K562 (cell line): ENCODE measurements at regions not wholly inside any gene's neighbourhood (a gene's known extent, or its start where the extent isn't known, plus 50 kb on each side); places are given as distances from the start of the nearest gene placed in this dataset.

ENCODE experiments used
- ATAC-seq: fragments of 200-7000 bp; cut with Tn5 transposase; 3 replicates; pipeline ENCODE4 v1.9.1; 2020; ENCODE audit warnings: moderate library complexity
- BruUV-seq: library from RNA; stranded (reverse); fragments of 400-500 nt; replicated peaks from 2 replicates; lab custom pipeline; 2021; lab: Mats Ljungman, UMichigan
- CTCF ChIA-PET: fragments of 300-600 bp; formaldehyde crosslinking; extraction: SDS; loops from one replicate; lab custom pipeline; 2021; ENCODE audit warnings: low intra/inter-chr PET ratio; lab: Yijun Ruan, JAX
- POLR2A ChIA-PET: fragments of 300-600, 350-650 bp; sonication (Branson Sonifier 250); formaldehyde crosslinking; extraction: SDS; loops from one replicate; lab custom pipeline; 2021; ENCODE audit warnings: antibody characterized with exemption, inconsistent platforms; lab: Yijun Ruan, JAX
- DNase-seq, 4 experiments: peaks; one replicate each; pipeline versions ENCODE4 v3.0.0 to v3.0.0-alpha.2; 2011 to 2018; ENCODE audit warnings: low spot score in 3 of 4, mixed read lengths in 3 of 4; ENCODE audit errors: extremely low read depth in 1 of 4
- FAIRE-seq: peaks from 2 replicates; lab custom pipeline; 2011; peaks lifted over from hg19 to GRCh38; lab: Jason Lieb, UNC
- H2AFZ ChIP-seq: 2 replicates; pipeline ENCODE4 v1.6.0; 2011; ENCODE audit warnings: low read depth, low read length, control low read depth, inconsistent platforms
- H3K27ac ChIP-seq: fragments of 200-600 bp; 3 replicates; pipeline ENCODE4 v1.8.0; 2011; ENCODE audit warnings: low read depth, mild to moderate bottlenecking, control low read depth, inconsistent platforms, low read length, moderate library complexity, mixed read lengths; ENCODE audit errors: extremely low read depth
- H3K27me3 ChIP-seq, 2 experiments: fragments of 300-600 bp in 1 of 2; 2 replicates in 1 of 2; 3 replicates in 1 of 2; pipeline versions ENCODE4 v1.6.0 to v1.8.0; 2011; ENCODE audit warnings: inconsistent platforms in 2 of 2, low read length in 2 of 2, mild to moderate bottlenecking in 1 of 2, mixed read lengths in 1 of 2, moderate library complexity in 1 of 2; ENCODE audit not compliant: control insufficient read depth in 2 of 2, insufficient read depth in 2 of 2
- H3K36me3 ChIP-seq: fragments of 300-600 bp; 3 replicates; pipeline ENCODE4 v1.8.0; 2011; ENCODE audit warnings: mild to moderate bottlenecking, low read length, inconsistent platforms; ENCODE audit not compliant: control insufficient read depth, insufficient read depth
- H3K4me1 ChIP-seq, 2 experiments: fragments of 200-600 bp in 1 of 2; replicated peaks in 1 of 2; 2 replicates in 1 of 2; 3 replicates in 1 of 2; pipeline versions ENCODE4 v1.5.1 to v1.8.0; 2011; ENCODE audit warnings: inconsistent platforms in 2 of 2, low read length in 2 of 2, mild to moderate bottlenecking in 1 of 2, mixed read lengths in 1 of 2, moderate library complexity in 1 of 2; ENCODE audit not compliant: control insufficient read depth in 2 of 2, insufficient read depth in 2 of 2
- H3K4me2 ChIP-seq: 2 replicates; pipeline ENCODE4 v1.6.1; 2011; ENCODE audit warnings: low read length, control low read depth, inconsistent platforms, mixed read lengths; ENCODE audit not compliant: insufficient read depth
- H3K4me3 ChIP-seq: fragments of 200-600 bp; sonication (generic), shearing (Covaris generic); 2 replicates; pipeline ENCODE4 v1.5.1; 2016; ENCODE audit warnings: control low read depth, inconsistent platforms
- H3K79me2 ChIP-seq: fragments of 200-600 bp; 3 replicates; pipeline ENCODE4 v1.8.0; 2011; ENCODE audit warnings: low read length, inconsistent platforms; ENCODE audit not compliant: control insufficient read depth, insufficient read depth
- H3K9ac ChIP-seq, 2 experiments: 2 replicates each; pipeline versions ENCODE4 v1.6.0 to v1.6.1; 2011; ENCODE audit warnings: low read depth in 2 of 2, low read length in 2 of 2, control low read depth in 1 of 2, inconsistent platforms in 1 of 2, mild to moderate bottlenecking in 1 of 2, mixed read lengths in 1 of 2; ENCODE audit not compliant: insufficient read depth in 1 of 2
- H3K9me1 ChIP-seq: one replicate; pipeline ENCODE4 v1.6.0; 2011; ENCODE audit warnings: inconsistent platforms, mild to moderate bottlenecking, low read length, moderate library complexity; ENCODE audit not compliant: control insufficient read depth, insufficient read depth
- H3K9me3 ChIP-seq: replicated peaks from 2 replicates; pipeline ENCODE4 v1.5.1; 2011; ENCODE audit warnings: low read depth, low read length, inconsistent platforms; ENCODE audit not compliant: control insufficient read depth, insufficient read depth
- H4K20me1 ChIP-seq: replicated peaks from 2 replicates; pipeline ENCODE4 v1.6.1; 2011; ENCODE audit warnings: low read length, inconsistent platforms, mixed read lengths; ENCODE audit not compliant: control insufficient read depth, insufficient read depth
- BRF2 ChIP-seq: IDR thresholded peaks from 3 replicates; pipeline ENCODE4 v1.6.1; 2011; ENCODE audit warnings: borderline replicate concordance, mild to moderate bottlenecking; ENCODE audit not compliant: insufficient read length, insufficient read depth
- CHD2 ChIP-seq: IDR thresholded peaks from 2 replicates; pipeline ENCODE4 v1.6.1; 2011; ENCODE audit warnings: low read depth, low read length
- MXD1 ChIP-seq: fragments of 250-450 bp; sonication (Bioruptor Pico); IDR thresholded peaks from 2 replicates; pipeline ENCODE4 v1.8.0; 2021; ENCODE audit warnings: borderline replicate concordance, mild to moderate bottlenecking, moderate library complexity; ENCODE audit not compliant: poor library complexity, severe bottlenecking
- NFIC ChIP-seq: fragments of 450-650 bp; IDR thresholded peaks from 2 replicates; pipeline ENCODE4 v1.6.1; 2017; ENCODE audit warnings: mild to moderate bottlenecking, inconsistent platforms
- NFIX ChIP-seq: fragments of 250-450 bp; sonication (Bioruptor Pico); IDR thresholded peaks from 2 replicates; pipeline ENCODE4 v1.4.0; 2020; ENCODE audit warnings: low read depth, mild to moderate bottlenecking, moderate library complexity
- PREB ChIP-seq: sonication (generic); formaldehyde crosslinking; IDR thresholded peaks from 2 replicates; pipeline ENCODE4 v1.8.1; 2023; ENCODE audit warnings: mild to moderate bottlenecking, missing genetic modification reagents
- ZC3H11A ChIP-seq: IDR thresholded peaks from 2 replicates; pipeline ENCODE4 v1.6.1; 2012; ENCODE audit warnings: low read depth, low read length, improper control_type of control experiment
- ZNF589 ChIP-seq: fragments of 200-800 bp; sonication (Bioruptor generic); IDR thresholded peaks from 2 replicates; pipeline ENCODE4 v1.6.1; 2016; ENCODE audit warnings: low read depth, missing genetic modification characterization, missing compliant biosample characterization
- ZZZ3 ChIP-seq: fragments of 450-650 bp; IDR thresholded peaks from 2 replicates; pipeline ENCODE4 v1.6.1; 2016; ENCODE audit warnings: antibody characterized with exemption, mild to moderate bottlenecking, moderate library complexity
- WGBS: fragments of 100-300 bp; shearing (Covaris generic); methylation state at CpG from one replicate; pipeline ENCODE4 v1.1.6; 2016; ENCODE audit warnings: low coverage, mixed read lengths; ENCODE audit not compliant: insufficient coverage; ENCODE audit errors: missing lambda C conversion rate; 5-methylcytosine and 5-hydroxymethylcytosine counted together
- in situ Hi-C: fragments of 300-500 bp; cut with MboI; formaldehyde crosslinking; loops from 4 replicates; pipeline ENCODE4 v1.15.0; 2018; ENCODE audit warnings: inconsistent platforms, mixed read lengths
- intact Hi-C: fragments of 100-400 bp; cut with micrococcal nuclease; formaldehyde crosslinking; loops from 2 replicates; pipeline ENCODE4 v1.14.2; 2022

- CTCF ChIA-PET, result no interaction called here
- no TSS peak for BruUV-seq
- no peak overlapping the region for H2AFZ ChIP-seq
- ATAC-seq (no peak), FAIRE-seq (no peak), DNase-seq (no peak)
- in situ Hi-C loops (no loop called here), intact Hi-C loops (no loop called here)
- no peaks in the 10 kb centered on the region for H3K27me3 ChIP-seq
- no peaks in the 10 kb centered on the region for H3K36me3 ChIP-seq
- H3K9ac ChIP-seq, result no peak overlapping the region
- no peak overlapping the region for H3K27ac ChIP-seq
- no peaks in the 10 kb centered on the region for H3K9me1 ChIP-seq
- H4K20me1 ChIP-seq, result no peaks in the 10 kb centered on the region
- TF ChIP-seq BRF2, result no peak
- no peak for TF ChIP-seq ZZZ3
- no peak overlapping the region for H3K4me3 ChIP-seq
- under 1% methylated on average over 9 of the region's 15 CpGs for WGBS
- H3K9me3 ChIP-seq, result no peaks in the 10 kb centered on the region
- no peaks in the 10 kb centered on the region for H3K4me1 ChIP-seq
- POLR2A ChIA-PET, result no interaction called here
- H3K4me2 ChIP-seq, result no peak overlapping the region
- no peaks in the 10 kb centered on the region for H3K79me2 ChIP-seq
Observed at GRCh38 chr15:45829336-45830153, 194.7 kb downstream of the SQOR start.

- ChIA-PET POLR2A (no interaction called here), CTCF (no interaction called here)
- Histone ChIP-seq H4K20me1 (no peaks in the 10 kb centered on the region), H2AFZ (no peak overlapping the region), H3K9me1 (no peaks in the 10 kb centered on the region), H3K9me3 (no peaks in the 10 kb centered on the region), H3K9ac (no peak overlapping the region), H3K79me2 (no peaks in the 10 kb centered on the region), H3K36me3 (no peaks in the 10 kb centered on the region), H3K4me1 (no peaks in the 10 kb centered on the region), H3K4me3 (no peak overlapping the region), H3K27me3 (no peaks in the 10 kb centered on the region), H3K4me2 (no peak overlapping the region), H3K27ac (no peak overlapping the region)
- no TSS peak for BruUV-seq
- TF ChIP-seq ZC3H11A (no peak), CHD2 (no peak), NFIC (peak; percentile 65), MXD1 (CRISPR knock-in tag) (no peak), PREB (CRISPR knock-in tag) (no peak), NFIX (0 out of 2 replicates have a peak, but pooled peaks have one; percentile 42), ZNF589 (CRISPR knock-in tag) (no peak)
- 0% methylated on average over 6 of the region's 6 CpGs for WGBS
- intact Hi-C loops (no loop called here), in situ Hi-C loops (no loop called here)
- DNase-seq (no peak), FAIRE-seq (no peak), ATAC-seq (no peak)
Observed at GRCh38 chr15:45831787-45832186, 197.0 kb downstream of the SQOR start.
